ENCODE measurements at regions not wholly inside any gene's neighbourhood (a gene's known extent, or its start where the extent isn't known, plus 50 kb on each side); places are given as distances from the start of the nearest gene placed in this dataset.

DNA sequence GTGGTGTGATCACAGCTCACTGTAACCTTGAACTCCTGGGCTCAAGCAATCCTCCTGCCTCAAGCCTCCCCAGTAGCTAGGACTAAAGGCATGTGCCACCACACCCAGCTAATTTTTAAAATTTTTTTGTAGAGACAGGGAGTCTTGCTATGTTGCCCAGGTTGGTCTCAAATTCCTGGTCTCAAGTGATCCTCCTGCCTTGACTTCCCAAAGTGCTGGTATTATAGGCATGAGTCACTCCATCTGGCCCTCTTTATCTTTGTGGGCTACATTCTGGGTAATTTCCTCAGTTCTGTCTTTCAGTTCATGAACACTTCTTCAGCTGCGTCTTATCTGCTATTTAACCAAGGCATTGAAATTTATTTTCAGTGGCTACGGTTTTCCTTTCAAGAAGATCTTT, 196.6 kb upstream of the IER5L start:
- TF ChIP-seq, protein P1, sequence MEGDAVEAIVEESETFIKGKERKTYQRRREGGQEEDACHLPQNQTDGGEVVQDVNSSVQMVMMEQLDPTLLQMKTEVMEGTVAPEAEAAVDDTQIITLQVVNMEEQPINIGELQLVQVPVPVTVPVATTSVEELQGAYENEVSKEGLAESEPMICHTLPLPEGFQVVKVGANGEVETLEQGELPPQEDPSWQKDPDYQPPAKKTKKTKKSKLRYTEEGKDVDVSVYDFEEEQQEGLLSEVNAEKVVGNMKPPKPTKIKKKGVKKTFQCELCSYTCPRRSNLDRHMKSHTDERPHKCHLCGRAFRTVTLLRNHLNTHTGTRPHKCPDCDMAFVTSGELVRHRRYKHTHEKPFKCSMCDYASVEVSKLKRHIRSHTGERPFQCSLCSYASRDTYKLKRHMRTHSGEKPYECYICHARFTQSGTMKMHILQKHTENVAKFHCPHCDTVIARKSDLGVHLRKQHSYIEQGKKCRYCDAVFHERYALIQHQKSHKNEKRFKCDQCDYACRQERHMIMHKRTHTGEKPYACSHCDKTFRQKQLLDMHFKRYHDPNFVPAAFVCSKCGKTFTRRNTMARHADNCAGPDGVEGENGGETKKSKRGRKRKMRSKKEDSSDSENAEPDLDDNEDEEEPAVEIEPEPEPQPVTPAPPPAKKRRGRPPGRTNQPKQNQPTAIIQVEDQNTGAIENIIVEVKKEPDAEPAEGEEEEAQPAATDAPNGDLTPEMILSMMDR (conservative IDR thresholded peaks at IDR 0.05 in 1 of 2, IDR thresholded peaks at IDR 0.05 in 1 of 2; ENCODE audit: low read depth in 1 of 2, low read length in 2 of 2) = no peak
- TF ChIP-seq EZH2 (IDR thresholded peaks at IDR 0.05; ENCODE audit: low read length, missing control alignments) = no peak

All from fibroblast of lung (primary cell).